Superior temporal gyrus (tissue), 1 donor: ENCODE measurements at regions not wholly inside any gene's neighbourhood (a gene's known extent, or its start where the extent isn't known, plus 50 kb on each side); places are given as distances from the start of the nearest gene placed in this dataset.

ENCODE experiments used
- DNase-seq: peaks from one replicate; pipeline ENCODE4 v3.0.0-alpha.2; 2016; ENCODE audit errors: extremely low spot score

DNA sequence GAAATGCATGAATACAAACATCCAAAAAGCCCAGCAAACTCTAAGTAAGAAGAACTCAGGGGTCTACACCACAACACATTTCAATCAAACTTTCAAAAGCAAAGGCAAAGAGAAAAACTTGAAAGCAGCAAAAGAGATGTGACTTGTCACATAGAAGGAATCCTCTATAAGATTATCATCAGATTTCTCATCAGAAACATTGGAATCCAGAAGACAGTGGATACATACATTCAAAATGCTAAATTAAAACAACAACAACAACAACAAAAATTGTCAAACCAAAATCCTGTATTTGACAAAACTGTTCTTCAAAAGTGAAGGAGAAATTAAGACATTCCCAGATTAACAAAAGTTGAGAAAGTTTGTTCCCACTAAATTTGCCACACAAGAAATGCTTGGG, 362.7 kb downstream of the ZNF608 start:
- no peak for DNase-seq

DNA sequence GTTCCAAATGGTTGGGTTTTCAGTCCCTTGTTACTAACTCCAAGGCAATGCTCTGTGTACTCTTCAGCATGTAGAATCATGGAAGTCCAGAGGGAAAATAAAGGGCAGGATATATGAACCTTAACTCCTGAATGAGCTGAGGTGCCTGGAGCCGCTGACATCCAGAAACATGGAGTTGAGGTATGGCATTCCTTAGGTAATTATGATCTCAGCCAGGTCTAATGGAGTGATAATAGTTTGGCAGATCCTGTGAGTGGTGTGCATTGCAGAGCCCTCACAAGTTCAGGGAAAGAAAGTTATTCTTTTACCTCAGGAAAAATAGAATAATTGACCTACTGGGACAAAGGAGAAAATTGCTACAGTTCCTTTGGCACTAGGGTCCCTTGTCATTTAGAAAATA, 369.1 kb downstream of the ZNF608 start:
- DNase-seq = no peak

DNA sequence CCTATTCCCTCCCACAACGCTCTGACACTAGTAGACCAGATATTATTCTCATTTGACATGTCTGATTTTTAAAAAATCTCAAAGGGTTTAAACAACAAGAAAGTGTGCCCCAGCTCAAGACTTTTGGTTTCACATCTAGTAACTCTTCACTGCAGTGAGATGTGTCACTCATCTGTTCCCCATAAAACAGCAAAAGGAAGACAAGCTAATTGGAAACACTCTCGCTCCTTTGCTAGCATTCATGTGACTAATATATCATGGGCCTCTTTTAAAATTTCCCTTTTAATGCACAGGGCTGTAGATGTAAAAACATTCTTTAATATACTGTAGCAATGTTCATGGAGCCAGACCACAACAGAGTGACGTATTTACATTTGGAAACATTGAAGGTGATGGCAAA, 372.6 kb downstream of the ZNF608 start:
- DNase-seq = no peak

DNA sequence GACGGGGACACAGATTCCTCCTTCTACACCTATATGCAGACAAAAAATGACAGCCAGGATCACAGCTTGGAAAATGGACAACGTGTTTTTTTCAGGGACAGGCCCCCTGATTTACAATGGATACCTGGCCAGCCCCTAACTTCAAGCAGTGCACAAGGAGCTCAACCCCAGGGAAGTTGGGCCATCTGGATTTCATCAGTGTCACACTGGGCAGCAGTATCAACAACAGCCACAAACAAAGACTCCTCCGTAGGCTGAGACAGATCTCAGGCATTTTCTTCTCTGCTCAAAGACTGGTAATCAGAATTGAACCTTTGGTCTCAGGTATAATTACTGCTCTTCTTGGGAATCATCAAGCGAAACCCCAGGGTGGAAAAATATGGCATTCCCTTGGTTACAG, 374.0 kb downstream of the ZNF608 start:
- no peak for DNase-seq

DNA sequence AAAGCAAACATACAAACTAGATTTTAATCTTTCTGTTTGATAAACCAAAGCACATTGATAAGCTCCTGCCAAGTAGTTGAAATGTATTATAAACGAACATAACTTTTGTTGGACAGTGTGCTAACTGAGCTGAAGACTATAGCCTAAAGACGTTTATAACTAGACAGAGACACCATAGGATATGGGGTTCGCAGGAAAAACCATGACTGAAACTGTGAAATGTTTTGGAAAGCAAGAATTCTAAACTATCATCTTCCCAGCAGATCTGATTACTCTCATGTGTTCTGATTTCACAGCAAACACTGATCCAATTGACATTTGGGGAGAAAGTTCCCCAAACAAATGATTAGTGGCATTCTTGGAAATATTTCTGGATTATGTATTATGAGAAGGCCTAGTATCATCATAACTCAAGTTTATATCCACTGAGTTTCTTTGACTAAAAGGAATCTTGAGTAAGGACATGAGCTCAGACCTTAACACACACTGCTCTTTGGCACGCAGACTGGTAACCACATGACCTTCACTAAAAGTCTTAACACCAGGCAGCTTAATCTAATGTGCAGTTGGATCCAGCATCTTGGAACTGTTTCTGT, 375.2 kb downstream of the ZNF608 start:
- DNase-seq = no peak

DNA sequence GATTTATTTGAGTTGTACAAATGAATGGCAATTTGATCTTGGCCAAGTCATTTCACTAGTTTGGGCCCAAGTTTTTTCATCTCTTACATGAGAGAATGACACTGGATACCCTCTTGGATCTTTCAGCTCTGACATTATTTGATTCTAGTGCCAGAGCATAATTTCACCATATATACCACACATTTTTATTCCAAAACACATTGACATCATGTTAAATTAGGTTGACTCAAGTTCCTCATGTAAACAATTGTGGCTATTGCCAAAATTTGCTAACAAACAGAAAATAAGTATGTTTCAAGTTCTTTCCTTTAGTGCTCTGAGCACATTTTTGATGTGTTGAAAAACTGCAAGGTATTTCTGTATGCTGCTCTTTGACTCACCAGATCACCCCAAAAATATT, 375.8 kb downstream of the ZNF608 start:
- DNase-seq = no peak

DNA sequence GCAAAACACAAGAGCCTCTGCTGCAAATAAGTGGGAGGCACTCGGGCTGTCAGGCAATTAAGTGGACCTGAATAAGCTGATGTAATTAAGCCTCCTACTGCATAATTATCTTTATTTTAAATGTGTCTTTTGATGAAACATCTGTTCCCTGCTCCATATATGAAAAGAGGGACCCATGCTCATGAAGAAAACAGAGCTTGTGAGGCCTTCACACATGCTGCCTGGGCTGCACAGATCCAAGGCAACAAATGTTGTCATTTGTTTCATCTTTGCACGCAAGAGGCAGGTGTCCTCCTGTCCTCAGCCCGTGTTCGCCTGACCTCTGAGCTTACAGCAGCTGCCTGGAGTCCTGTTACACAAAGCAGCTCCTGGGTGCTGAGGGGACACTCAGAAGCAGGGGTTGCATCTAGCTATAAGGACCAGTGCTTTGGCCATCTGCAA, 381.1 kb downstream of the ZNF608 start:
- DNase-seq = no peak

DNA sequence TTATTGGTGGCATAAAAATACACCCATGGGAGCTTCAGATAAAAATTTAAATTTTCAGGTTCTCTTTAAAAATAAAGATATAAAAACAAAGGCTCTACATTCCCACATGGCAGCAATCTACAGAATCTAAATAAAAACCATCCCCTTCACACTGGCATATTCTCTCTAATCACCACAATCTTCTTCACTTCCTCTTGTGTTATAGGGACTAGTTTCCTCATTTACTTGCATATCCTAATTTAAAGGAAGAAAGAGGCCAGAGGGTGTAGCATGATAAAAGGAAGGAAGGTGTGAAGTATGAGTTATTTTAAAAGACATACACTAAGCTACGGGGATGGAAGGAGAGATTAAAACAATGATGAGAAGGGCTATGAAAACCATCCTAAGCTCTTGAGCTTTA, 390.5 kb downstream of the ZNF608 start:
- DNase-seq = no peak

DNA sequence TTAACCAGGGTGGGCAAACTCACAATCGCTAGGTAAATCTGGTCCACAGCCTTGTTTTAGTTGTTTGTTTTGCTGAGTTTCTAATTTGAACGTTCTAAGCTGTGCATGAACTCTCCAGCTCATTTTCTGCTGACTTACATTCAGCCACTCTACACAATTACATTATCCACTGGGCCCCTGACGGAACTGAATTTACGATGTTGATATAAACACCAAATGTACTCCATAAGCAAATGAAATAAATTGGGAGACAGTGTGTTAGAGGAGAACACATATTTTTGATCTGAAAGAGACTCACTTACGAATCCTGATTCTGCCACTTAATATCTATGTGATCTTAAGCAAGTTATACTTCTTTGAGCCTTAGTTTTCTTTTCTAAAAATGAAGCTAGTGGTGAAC, 393.4 kb downstream of the ZNF608 start:
- no peak for DNase-seq

DNA sequence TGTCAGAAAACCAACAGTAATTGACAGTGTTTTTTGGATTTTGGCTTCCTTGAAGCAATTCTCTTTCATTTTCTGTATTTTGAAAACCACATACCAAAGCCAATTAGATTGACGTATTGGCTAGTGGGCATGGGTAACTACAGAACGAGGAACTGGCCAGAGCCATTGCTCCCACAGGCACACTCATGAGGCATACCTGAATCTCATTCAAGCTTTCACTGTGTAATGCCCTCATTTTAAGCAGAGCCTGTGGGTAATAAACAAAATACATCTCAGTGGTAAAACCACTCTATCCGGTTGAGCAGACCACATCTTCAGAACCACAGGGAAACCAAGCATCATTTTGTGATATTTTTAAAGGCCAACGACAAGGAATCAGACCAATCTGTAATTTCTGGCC, 394.1 kb downstream of the ZNF608 start:
- DNase-seq = no peak

DNA sequence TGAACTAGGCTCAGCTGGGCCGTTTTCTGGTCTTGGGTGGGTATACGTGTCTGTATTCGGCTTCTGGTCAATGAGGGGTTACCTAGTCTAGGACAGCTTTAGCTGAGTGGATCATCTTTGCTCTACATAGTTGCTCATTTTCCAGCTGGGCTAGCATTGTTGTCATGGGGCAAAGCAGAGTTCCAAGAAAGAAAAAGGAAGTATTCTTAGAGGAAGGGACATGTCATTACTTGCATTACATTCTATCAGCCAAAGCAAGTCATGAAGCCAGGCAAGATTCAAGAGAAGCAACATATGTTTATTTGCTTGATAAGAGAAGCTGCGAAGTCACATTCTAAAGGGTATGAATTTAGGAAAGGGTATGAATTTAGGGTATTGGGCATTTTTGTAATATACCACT, 396.5 kb downstream of the ZNF608 start:
- DNase-seq = no peak

DNA sequence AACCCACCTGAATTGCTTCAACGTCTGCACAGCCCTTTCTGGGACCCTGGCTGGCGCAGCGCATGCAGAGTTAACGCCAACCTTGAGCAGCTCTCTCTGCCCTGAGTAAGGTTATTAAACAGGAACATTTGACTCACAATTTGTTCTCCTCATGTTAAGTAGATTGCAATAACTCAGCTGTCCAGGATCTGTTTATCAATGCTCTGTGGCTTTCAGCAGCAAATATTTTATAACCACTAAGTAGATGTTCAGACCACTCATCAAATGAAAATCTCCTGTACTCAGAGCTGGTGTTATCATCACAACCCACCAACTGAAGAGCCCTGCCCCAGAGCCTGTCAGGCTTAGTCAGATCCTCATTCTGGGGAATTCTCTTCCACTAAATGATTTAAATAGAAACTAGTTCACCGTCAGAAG, 403.0 kb downstream of the ZNF608 start:
- no peak for DNase-seq

DNA sequence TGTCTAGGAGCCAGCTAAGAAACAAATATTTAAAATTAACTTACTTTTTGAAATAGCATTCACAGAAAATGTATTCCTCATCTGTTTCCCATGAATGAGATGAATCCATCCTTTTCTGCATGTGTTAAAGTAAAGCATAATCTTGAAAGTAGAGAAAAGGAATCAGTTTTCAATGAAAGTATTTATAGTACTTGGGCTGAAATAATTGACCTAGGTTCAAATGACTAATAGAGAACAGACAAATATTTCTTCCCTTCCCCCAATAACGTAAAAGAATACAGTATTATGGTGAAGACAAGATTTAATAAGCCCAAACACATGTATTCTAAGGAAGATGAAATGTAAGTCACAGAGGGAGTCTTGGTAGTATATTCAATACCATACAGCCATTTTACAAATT, 403.5 kb downstream of the ZNF608 start:
- no peak for DNase-seq

DNA sequence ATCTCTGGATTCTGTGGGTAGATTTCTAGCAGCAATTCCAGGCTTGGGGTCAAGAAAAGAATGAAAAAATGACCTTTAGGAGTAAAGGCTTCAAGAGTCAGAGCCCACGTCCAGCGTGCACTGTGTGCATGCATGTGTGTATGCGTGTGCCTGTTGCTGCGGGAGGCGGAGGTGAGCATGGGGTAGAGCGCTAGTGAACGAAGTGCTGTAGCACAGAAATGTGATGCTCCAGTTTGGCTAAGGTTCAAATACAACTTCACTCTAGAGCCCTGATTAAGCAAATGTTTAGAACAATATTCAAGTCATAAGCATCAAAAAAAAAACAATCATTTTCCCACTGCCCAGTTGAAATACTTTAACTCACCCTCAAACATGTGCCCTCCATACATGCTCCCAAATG, 403.9 kb downstream of the ZNF608 start:
- DNase-seq = no peak

DNA sequence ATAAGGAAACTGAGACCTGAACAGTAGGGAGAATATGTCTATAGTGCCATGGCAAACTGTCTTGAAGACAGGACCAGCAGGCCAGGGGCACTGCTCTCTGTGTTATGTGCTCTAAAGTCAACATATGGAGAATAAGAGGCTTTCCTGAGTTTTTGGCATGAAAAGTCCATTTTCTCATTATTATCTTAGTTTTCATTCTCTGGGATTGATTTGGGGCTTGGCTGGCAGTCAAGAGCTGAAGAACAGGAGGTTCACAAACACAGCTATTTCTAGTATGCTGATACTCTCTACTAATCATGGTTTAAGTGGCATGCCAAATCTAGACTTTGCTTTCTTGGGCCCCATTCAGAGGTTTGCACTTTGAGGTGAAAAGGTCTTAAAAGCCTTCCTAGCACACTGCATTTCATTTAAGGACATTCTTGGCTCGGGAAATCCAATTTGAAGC, 404.4 kb downstream of the ZNF608 start:
- peak; percentile 54 for DNase-seq

DNA sequence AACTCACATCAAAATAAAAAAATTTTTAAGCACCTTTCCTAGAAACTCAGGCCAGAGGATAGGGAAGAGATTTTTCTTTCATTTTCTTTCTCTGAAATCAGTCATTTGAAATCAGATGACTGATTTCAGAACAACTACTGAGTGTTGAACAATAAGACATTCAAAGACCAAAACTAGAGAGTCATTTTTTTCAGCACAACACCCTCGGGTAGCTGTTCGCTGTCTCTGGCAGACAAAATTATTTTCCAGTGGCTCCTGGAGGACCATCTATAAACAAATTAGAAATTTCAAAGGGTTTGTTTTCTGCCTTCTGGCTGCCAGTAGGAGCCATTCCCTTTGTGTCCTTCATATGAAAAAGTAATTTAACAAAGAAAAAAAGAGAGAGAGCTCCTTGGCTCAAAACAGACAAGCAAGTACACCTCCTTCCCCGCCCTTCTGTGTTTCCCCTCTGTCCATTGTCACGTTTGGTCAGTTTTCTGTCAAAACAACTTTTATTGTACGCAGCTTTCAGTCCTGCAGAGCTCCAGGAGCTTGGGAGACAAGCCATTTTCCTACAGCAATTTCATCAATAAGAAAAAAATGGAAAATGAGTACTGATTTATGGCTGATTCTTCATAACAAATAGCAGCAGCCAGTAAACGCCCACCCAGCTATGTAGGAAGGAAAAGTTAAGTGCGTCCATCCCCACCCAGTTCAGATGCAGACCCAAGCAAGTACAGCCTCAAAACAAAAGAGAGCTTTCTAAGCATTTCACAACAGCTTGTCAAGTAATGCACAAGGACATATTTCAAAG, 405.2 kb downstream of the ZNF608 start:
- peak; percentile 73 for DNase-seq

DNA sequence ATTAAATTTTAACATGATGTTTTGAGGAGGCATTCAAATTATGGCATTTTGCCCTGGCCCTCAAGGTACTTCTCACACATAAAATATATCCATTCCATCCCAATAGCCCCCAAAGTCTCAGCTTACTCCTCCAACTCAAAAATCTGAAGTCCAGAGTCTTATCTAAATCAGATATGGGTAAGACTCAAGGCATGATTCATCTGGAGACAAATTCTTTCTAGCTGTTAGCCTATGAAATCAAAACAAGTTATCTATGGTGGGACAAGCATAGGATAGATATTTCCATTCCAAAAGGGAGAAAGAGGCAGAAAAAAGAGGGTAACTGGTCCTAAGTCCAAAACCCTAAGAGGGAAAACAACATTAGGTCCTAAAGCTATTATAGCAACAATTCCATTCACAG, 408.4 kb downstream of the ZNF608 start:
- DNase-seq = no peak

DNA sequence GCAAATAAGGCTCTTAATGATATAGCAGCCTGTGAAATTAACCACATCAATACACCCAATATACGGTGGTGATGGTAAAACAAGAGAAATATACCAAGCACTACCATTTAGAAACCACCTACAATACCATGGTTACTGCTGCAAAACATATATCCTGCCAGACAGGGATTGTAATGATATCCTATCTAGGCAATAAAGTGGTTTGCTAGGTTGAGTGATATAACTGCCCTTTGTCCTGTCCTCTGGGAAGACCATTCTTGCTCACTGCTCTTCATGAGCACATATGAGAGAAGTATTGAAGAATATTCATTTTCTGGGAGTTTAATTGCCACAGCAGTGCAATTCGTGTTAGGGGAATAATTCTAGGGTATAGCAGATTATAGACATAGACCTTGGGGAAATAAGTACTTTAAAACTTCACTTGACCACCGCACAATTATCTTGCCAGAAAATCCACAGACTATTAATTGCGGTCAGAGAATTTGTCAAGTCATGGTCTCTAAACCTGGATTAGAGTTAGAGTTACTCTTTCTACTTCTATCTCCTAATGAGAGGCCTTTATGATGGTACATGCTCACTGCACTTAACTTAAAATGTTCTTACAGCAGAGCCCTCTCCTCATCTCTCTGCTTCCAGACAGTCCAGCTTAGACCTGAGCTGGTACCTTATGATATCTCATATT, 413.0 kb downstream of the ZNF608 start:
- no peak for DNase-seq

DNA sequence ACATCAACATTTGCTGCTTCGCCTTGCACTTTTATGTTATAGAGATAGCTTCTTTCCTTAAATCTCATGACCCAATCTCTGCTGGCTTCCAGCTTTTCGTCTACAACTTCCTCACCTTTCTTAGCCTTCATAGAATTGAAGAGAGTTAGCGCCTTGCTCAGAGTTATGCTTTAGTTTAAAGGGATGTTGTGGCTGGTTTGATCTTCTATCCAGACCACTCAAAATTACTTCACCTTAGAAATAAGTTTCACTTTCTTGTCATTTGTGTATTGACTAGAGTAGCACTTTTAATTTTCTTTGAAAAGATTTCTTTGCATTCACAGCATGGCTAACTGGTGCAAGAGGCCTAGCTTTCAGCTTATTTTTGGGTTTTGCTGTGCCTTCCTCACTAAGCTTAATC, 414.2 kb downstream of the ZNF608 start:
- no peak for DNase-seq

DNA sequence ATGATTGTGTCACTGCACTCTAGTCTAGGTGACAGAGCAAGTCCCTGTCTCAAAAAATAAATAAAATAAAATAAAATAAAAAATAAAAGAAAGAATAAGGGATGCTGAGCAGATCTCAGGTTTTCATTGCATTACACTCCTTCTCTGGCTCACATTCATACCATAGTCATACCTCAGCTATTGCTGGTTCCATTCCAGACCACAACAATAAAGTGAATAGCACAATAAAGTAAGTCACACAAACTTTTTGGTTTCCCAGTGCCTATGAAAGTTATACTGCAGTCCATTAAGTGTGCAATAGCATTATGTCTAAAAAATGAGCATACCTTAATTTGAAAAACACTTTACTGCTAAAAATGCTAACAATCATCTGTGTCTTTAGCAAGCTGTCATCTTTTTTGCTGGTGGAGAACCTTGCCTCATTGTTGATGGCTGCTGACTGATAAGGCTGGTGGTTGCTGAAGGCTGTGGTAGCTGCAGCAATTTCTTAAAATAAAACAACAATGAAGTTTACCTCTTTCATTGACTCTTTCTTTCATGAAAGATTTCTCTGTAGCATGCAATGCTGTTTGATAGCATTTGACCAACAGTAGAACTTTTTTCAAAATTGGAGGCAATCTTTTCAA, 415.7 kb downstream of the ZNF608 start:
- DNase-seq = no peak

DNA sequence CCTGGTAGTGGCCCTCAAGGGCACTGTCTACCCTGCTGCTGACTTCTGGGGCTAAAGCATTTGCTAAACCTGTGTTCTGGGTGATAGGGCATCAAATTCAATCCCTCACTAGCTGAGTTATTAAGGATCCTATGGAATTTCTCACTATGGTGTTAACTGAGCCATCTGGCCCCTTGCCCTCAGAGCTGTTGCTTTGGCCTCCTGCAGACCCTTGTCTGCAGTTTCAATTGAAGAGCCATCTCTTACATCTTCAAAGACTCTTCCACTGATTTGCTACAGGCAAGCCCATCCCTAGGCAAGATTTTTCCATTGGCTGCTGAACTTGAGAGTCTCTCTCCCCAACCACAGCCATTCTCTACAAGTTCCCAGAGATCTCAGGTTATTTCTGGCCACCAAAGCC, 418.2 kb downstream of the ZNF608 start:
- no peak for DNase-seq

DNA sequence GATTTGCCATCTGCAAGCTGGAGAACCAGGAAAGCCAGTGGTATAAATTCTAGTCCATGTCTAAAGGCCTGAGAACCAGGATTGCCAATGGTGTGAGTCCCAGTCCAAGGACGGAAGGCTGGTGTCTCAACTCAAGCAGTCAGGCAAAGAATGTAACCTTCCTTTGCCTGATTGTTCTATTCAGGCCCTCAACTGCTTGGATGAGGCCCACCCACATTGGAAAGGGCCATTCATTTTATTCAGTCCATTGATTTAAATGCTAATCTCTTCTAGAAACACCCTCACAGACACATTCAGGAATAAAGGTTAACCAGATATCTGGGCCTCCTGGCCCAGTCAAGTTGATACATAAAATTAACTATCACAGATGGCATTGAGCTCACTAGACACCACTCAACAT, 427.8 kb downstream of the ZNF608 start:
- DNase-seq = no peak

DNA sequence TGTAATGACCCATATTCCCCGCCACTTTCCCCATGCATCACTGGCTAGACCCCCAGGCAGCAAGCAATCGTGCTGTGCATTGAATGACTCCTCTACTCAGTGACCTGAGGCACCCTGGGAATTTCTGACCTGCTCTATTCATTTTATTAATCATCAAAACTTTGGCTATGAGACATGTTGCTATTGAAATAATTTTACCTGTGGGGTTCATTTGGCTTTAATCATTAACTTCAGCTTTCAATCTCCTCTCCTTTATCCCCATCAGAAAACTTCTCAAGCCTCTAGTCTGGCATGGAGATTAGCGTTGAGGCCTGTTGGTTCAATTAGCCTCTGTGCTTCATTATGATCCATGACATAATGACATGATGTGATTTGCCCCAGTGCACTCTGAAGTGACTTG, 429.0 kb downstream of the ZNF608 start:
- no peak for DNase-seq
